ENCODE measurements at regions not wholly inside any gene's neighbourhood (a gene's known extent, or its start where the extent isn't known, plus 50 kb on each side); places are given as distances from the start of the nearest gene placed in this dataset.

- POLR2A ChIA-PET: no interaction called here
- no peaks in the 10 kb centered on the region for H3K27me3 ChIP-seq (ENCODE audit: control insufficient read depth in 2 of 2, insufficient read depth in 2 of 2, low read length in 2 of 2)
- no peaks in the 10 kb centered on the region for H3K4me1 ChIP-seq (ENCODE audit: control insufficient read depth, extremely low read depth, insufficient read depth, low read length)
- no peak overlapping the region for H3K9ac ChIP-seq (replicated peaks; ENCODE audit: extremely low read depth, insufficient read depth, low read length)
- no peaks in the 10 kb centered on the region for H3K36me3 ChIP-seq (ENCODE audit: control insufficient read depth in 2 of 2, extremely low read depth in 1 of 2, insufficient read depth in 2 of 2, low read length in 2 of 2)
- no peaks in the 10 kb centered on the region for H3K9me1 ChIP-seq (replicated peaks; ENCODE audit: control insufficient read depth, extremely low read depth, insufficient read depth, low read length)
- H3K79me2 ChIP-seq (ENCODE audit: control insufficient read depth, insufficient read depth, low read length): no peaks in the 10 kb centered on the region
- CTCF ChIA-PET: no interaction called here
- BruUV-seq (replicated peaks): no TSS peak
- dilution Hi-C loops (cut with MboI; ENCODE audit: extremely low pct_ligation_motif_present, low sequenced_read_pairs): no loop called here
- no peak overlapping the region for H3K4me3 ChIP-seq (replicated peaks in 1 of 3; ENCODE audit: insufficient read depth in 1 of 3, low read depth in 1 of 3, low read length in 3 of 3)
- no peak overlapping the region for H3K4me2 ChIP-seq (ENCODE audit: insufficient read depth, low read length)
- intact Hi-C loops (cut with micrococcal nuclease): no loop called here
- DNase-seq (ENCODE audit: low read depth, low spot score): no peak
- TF ChIP-seq MYC (IDR thresholded peaks at IDR 0.05; ENCODE audit: low read depth, low read length) (no peak), GATA2 (IDR thresholded peaks at IDR 0.05; ENCODE audit: insufficient read depth, insufficient read length, low read depth, low read length) (no peak), POLR2AphosphoS5 (IDR thresholded peaks at IDR 0.05; ENCODE audit: insufficient read depth, low read depth, low read length) (no peak), MAX (IDR thresholded peaks at IDR 0.05; ENCODE audit: insufficient read depth, insufficient read length) (no peak), FOS (IDR thresholded peaks at IDR 0.05; ENCODE audit: borderline replicate concordance, insufficient read depth, low read length) (no peak)
- H3K27ac ChIP-seq (ENCODE audit: insufficient read depth, low read depth, low read length): no peak overlapping the region
- no peak for FAIRE-seq
- no peak overlapping the region for H2AFZ ChIP-seq (ENCODE audit: low read depth, low read length)
- H3K9me3 ChIP-seq (replicated peaks; ENCODE audit: control insufficient read depth, insufficient read depth, low read length): no peaks in the 10 kb centered on the region
- H4K20me1 ChIP-seq (replicated peaks; ENCODE audit: control insufficient read depth, extremely low read depth, insufficient read depth, low read length): no peaks in the 10 kb centered on the region
These were observed 92.6 kb upstream of the PTPRD start for GRCh38 chr9:10705383-10705782.

GRCh38 chr9:10706788-10707187 is 94.0 kb upstream of the PTPRD start:
- Histone ChIP-seq H2AFZ (ENCODE audit: low read depth, low read length) (no peak overlapping the region), H3K4me1 (ENCODE audit: control insufficient read depth, extremely low read depth, insufficient read depth, low read length) (no peaks in the 10 kb centered on the region), H3K9me3 (replicated peaks; ENCODE audit: control insufficient read depth, insufficient read depth, low read length) (no peaks in the 10 kb centered on the region), H4K20me1 (replicated peaks; ENCODE audit: control insufficient read depth, extremely low read depth, insufficient read depth, low read length) (no peaks in the 10 kb centered on the region), H3K4me3 (replicated peaks in 1 of 3; ENCODE audit: insufficient read depth in 1 of 3, low read depth in 1 of 3, low read length in 3 of 3) (no peak overlapping the region), H3K27me3 (ENCODE audit: control insufficient read depth in 2 of 2, insufficient read depth in 2 of 2, low read length in 2 of 2) (no peaks in the 10 kb centered on the region), H3K9me1 (replicated peaks; ENCODE audit: control insufficient read depth, extremely low read depth, insufficient read depth, low read length) (no peaks in the 10 kb centered on the region), H3K9ac (replicated peaks; ENCODE audit: extremely low read depth, insufficient read depth, low read length) (no peak overlapping the region), H3K27ac (ENCODE audit: insufficient read depth, low read depth, low read length) (no peak overlapping the region), H3K79me2 (ENCODE audit: control insufficient read depth, insufficient read depth, low read length) (no peaks in the 10 kb centered on the region), H3K4me2 (ENCODE audit: insufficient read depth, low read length) (no peak overlapping the region), H3K36me3 (ENCODE audit: control insufficient read depth in 2 of 2, extremely low read depth in 1 of 2, insufficient read depth in 2 of 2, low read length in 2 of 2) (no peaks in the 10 kb centered on the region)
- BruUV-seq (replicated peaks): no TSS peak
- TF ChIP-seq FOS (IDR thresholded peaks at IDR 0.05; ENCODE audit: borderline replicate concordance, insufficient read depth, low read length) (no peak), CTCF (IDR thresholded peaks at IDR 0.05; ENCODE audit: extremely low read depth in 1 of 2, insufficient read depth in 1 of 2, low read depth in 1 of 2, low read length in 2 of 2) (no peak), JUN (IDR thresholded peaks at IDR 0.05; ENCODE audit: borderline replicate concordance, insufficient read depth, insufficient read length, low read depth) (no peak), POLR2AphosphoS5 (IDR thresholded peaks at IDR 0.05; ENCODE audit: insufficient read depth, low read depth, low read length) (no peak), POLR2A (IDR thresholded peaks at IDR 0.05; ENCODE audit: low read depth, low read length) (no peak), MAX (IDR thresholded peaks at IDR 0.05; ENCODE audit: insufficient read depth, insufficient read length) (no peak), EZH2 (IDR thresholded peaks at IDR 0.05; ENCODE audit: borderline replicate concordance, low read depth, low read length, severe bottlenecking) (no peak), GATA2 (IDR thresholded peaks at IDR 0.05; ENCODE audit: insufficient read depth, insufficient read length, low read depth, low read length) (no peak), MYC (IDR thresholded peaks at IDR 0.05; ENCODE audit: low read depth, low read length) (no peak)
- intact Hi-C loops (cut with micrococcal nuclease) (no loop called here), dilution Hi-C loops (cut with MboI; ENCODE audit: extremely low pct_ligation_motif_present, low sequenced_read_pairs) (no loop called here)
- ChIA-PET CTCF (no interaction called here), POLR2A (no interaction called here)
- DNase-seq (ENCODE audit: low read depth, low spot score) (no peak), FAIRE-seq (no peak)
